Esophagus mucosa (tissue), 1 donor: ENCODE measurements at regions not wholly inside any gene's neighbourhood (a gene's known extent, or its start where the extent isn't known, plus 50 kb on each side); places are given as distances from the start of the nearest gene placed in this dataset.

Source experiments
- ATAC-seq: fragments of 200-7000 bp; cut with Tn5 transposase; one replicate; pipeline ENCODE4 v1.9.1; 2020
- donor health status: DM: yes; HTN: yes; CAD: no.

DNA sequence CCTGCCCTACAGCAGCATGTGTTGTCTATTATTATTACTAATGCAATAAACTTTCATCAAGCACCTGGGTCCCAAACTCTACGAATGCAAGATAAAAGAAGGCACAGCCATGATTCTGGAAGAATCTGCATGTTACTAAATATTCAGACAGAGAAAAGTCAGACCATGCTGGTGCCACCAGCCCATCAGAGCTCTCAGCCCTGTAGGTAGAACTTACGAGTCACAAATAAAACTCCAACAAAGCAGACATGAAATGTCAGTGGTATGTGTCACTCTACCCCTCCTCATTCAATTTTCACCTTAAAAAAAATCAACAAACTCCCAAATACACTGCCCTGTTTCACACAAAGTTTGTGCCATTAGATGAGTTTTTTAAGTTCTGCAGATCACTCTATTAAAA, 62.4 kb upstream of the TIAM1 start:
- ATAC-seq = no peak

- no peak for ATAC-seq
Observed at GRCh38 chr21:31405604-31406003, 61.5 kb upstream of the TIAM1 start.

GRCh38 chr21:31403596-31404333, 59.7 kb upstream of the TIAM1 start:
- ATAC-seq = no peak

DNA sequence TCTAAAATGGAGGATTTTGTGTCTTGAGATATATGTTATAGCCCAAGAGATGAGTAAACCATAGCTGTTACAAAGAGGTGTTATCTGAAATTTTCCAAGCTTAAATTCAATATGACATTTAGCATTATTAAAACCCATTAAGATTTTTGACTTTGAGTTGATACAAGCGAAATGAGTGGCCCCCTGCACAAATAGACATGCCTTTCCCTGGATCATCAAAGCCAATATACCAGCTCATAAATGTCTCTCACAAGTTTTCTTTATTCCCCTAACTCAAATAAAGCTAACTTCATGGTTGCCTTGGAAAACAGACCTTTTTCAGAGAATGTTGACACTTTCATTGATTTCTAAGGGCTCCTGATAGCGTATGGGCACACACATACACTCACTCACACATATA, 55.5 kb upstream of the TIAM1 start:
- ATAC-seq = no peak

DNA sequence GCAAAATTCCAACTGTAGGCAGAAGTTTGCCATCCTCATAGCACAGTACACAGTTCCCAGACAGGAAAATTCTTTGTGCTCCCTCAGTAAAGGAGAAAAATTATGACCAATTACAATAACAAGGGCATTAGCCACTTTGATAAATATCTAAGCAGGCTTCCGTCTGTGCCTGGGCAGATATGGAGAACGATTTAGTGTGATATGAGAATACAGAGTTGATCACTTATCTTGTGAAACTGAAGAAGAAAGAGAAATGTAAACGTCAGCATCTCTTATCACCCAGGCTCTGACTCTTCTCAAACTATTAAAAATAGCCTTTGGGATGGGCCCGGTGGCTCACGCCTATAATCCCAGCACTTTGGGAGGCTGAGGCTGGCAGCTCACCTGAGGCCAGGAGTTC, 54.5 kb upstream of the TIAM1 start:
- no peak for ATAC-seq

DNA sequence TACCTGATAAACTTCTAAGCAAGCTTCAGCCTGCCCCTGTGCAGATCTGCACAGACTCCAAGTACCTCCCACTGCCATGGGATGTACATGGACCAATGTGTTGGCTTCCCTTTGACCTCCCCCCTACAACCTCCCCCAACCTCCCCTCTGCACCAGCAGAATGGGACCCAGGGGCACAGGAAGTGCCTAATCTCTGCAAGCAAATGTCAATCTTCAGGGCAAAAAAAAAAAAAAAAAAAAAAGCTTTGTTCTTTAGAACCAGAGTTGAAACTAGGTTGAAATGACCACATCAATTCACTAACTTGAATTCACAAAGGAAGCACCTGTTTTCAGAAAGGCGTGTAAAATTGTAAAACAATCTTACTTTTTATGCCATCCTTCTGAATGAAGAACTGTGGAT, 53.9 kb upstream of the TIAM1 start:
- ATAC-seq = peak; percentile 41

DNA sequence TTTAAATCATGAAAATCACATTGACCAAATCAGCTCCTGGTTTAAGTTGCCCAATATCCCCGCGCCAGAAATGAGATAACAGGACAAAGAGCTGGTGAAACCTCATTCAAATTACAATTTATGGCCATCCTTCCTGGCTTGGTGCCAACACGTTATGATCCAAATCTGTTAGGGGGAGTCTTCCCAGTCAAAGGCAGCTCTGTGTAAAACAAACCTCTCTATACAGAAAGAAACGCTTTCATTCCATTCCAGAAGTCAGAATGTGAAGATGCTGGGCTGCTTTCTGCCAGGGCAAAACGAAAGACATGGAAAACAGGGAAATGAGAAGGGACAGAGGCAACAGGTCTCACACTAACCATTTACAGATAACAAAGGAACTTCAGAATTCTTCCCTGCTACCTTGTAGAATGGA, 53.5 kb upstream of the TIAM1 start:
- ATAC-seq = no peak

- no peak for ATAC-seq
Observed at GRCh38 chr21:31397030-31397429, 53.0 kb upstream of the TIAM1 start.

DNA sequence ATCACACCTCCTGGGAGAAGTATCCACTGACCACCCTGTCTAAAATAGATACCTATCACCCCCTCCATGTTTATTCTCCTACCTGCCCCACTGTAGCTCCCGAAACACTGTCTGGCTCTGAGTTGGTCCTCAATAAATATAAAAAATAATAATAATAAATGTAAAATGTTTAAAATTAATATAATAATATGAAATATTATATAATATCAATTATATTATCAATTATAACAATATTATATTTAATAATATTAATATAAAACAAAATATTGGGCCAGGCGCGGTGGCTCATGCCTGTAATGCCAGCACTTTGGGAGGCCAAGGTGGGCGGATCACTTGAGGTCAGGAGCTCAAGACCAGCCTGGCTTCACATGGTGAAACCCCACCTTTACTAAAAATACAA, 52.3 kb upstream of the TIAM1 start:
- ATAC-seq = no peak

DNA sequence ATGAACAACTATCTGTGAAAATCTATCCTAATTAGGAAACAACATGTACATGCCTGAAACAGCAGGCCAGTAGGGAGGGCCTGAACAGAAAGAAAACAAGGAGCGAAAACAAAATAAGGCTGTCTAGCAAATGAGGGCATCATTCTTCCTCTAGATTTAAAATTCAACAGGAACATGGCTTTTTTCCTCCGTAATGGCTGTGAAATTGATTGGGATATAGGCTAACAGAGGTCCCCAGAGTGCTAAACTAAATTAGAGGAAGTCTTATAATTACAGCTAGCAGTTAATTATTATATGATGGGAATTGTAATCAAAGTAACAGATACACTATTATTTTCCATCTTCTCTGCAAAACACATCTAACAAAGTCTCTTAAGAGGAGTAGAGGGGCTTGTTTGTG, 51.7 kb upstream of the TIAM1 start:
- no peak for ATAC-seq

DNA sequence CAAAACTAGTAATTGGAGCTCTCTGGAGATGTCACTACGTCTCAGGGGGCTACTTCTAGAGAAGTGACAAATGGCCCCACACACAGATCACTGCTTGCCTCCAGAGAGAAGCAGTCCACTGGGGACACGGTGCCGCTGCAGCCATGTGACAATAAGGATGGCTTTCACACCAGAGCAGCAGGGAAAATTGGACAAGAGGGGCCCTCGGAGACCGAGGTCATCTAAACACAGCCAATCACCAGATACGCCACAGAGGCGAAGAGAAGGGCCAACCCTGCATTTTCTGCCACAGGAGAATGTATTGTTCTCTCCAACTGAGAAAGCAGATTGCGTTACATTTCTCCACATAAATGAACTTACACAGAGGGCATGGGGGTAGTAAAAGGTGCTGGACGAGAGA, 51.2 kb upstream of the TIAM1 start:
- ATAC-seq = no peak

DNA sequence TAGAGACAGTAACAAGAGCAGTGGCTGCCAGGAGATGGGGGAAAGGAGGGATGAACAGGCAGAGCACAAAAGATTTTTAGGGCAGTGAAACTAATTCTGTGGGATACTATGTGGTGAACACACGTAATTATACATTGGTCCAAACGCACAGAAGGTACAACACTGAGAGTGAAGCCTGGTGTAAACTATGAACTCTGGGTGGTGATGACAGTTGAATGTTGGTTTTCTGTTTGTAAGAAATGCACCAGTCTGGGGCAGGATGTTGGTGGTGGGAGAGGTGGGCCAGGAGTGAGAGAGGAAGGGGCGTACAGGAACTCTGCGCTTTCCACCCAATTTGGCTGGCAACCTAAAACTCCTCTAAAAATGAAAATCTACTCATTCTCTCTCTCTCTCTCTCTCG, 50.2 kb upstream of the TIAM1 start:
- no peak for ATAC-seq
